MM.1S (cell line): ENCODE measurements at regions not wholly inside any gene's neighbourhood (a gene's known extent, or its start where the extent isn't known, plus 50 kb on each side); places are given as distances from the start of the nearest gene placed in this dataset.
"Not testable (repeated sequence)": the region's sequence is repeated elsewhere in the genome, so short reads cannot be mapped to it uniquely, and the experiment has no call there.

Experiments used
- DNase-seq: peaks from one replicate; pipeline ENCODE4 v3.0.0-alpha.2; 2015
- H2AFZ ChIP-seq: fragments of 300-600 bp; sonication (generic); 2 replicates; pipeline ENCODE4 v1.6.0; 2016; ENCODE audit warnings: antibody characterized with exemption, low read length
- H3F3A ChIP-seq: fragments of 300-600 bp; sonication (generic); 2 replicates; pipeline ENCODE4 v1.6.1; 2016; ENCODE audit warnings: mild to moderate bottlenecking, antibody characterized with exemption, low read length, moderate library complexity, mixed read lengths; ENCODE audit not compliant: insufficient read depth
- H3K27ac ChIP-seq: fragments of 300-600 bp; sonication (generic); 2 replicates; pipeline ENCODE4 v1.5.1; 2016; ENCODE audit warnings: mild to moderate bottlenecking, low read length
- H3K27me3 ChIP-seq: fragments of 300-600 bp; sonication (generic); replicated peaks from 2 replicates; pipeline ENCODE4 v1.6.0; 2016; ENCODE audit warnings: low read length; ENCODE audit not compliant: insufficient read depth
- H3K36me3 ChIP-seq: fragments of 300-600 bp; sonication (generic); replicated peaks from 2 replicates; pipeline ENCODE4 v1.6.1; 2016; ENCODE audit warnings: mild to moderate bottlenecking, low read length, mixed read lengths; ENCODE audit not compliant: insufficient read depth
- H3K4me1 ChIP-seq: fragments of 300-600 bp; sonication (generic); 2 replicates; pipeline ENCODE4 v1.6.1; 2016; ENCODE audit warnings: low read length, mixed read lengths
- H3K4me2 ChIP-seq: fragments of 300-600 bp; sonication (generic); 2 replicates; pipeline ENCODE4 v1.6.0; 2016; ENCODE audit warnings: low read depth, low read length
- H3K4me3 ChIP-seq: fragments of 300-600 bp; sonication (generic); 2 replicates; pipeline ENCODE4 v1.5.1; 2016; ENCODE audit warnings: low read length, mixed read lengths
- H3K79me2 ChIP-seq: fragments of 300-600 bp; sonication (generic); 2 replicates; pipeline ENCODE4 v1.6.1; 2016; ENCODE audit warnings: mixed run types, low read length, mixed read lengths
- H3K9ac ChIP-seq: fragments of 300-600 bp; sonication (generic); 2 replicates; pipeline ENCODE4 v1.6.1; 2016; ENCODE audit warnings: low read length, mixed read lengths
- H3K9me2 ChIP-seq: fragments of 300-600 bp; sonication (generic); replicated peaks from 2 replicates; pipeline ENCODE4 v1.6.1; 2016; ENCODE audit warnings: mild to moderate bottlenecking, low read length, mixed read lengths; ENCODE audit not compliant: insufficient read depth
- H3K9me3 ChIP-seq: fragments of 300-600 bp; sonication (generic); replicated peaks from 2 replicates; pipeline ENCODE4 v1.6.1; 2016; ENCODE audit warnings: mild to moderate bottlenecking, low read length, mixed read lengths; ENCODE audit not compliant: insufficient read depth
- H4K20me1 ChIP-seq: fragments of 300-600 bp; sonication (generic); 2 replicates; pipeline ENCODE4 v1.6.1; 2016; ENCODE audit warnings: mild to moderate bottlenecking, low read length, moderate library complexity, mixed read lengths; ENCODE audit not compliant: insufficient read depth
- EZH2 ChIP-seq: fragments of 300-600 bp; sonication (generic); optimal IDR thresholded peaks from 2 replicates; pipeline ENCODE3; 2017; ENCODE audit warnings: low read depth, mild to moderate bottlenecking, antibody characterized with exemption, low read length, mixed read lengths
- EZH2phosphoT487 ChIP-seq: fragments of 300-600 bp; sonication (generic); IDR thresholded peaks from 2 replicates; pipeline ENCODE4 v1.6.1; 2018; ENCODE audit warnings: antibody characterized with exemption, low read length
- TF ChIP-seq, protein P1 (sequence below): fragments of 300-600 bp; sonication (generic); IDR thresholded peaks from 2 replicates; pipeline ENCODE4 v1.5.1; 2016; ENCODE audit warnings: antibody characterized with exemption, low read length, mixed read lengths

DNA sequence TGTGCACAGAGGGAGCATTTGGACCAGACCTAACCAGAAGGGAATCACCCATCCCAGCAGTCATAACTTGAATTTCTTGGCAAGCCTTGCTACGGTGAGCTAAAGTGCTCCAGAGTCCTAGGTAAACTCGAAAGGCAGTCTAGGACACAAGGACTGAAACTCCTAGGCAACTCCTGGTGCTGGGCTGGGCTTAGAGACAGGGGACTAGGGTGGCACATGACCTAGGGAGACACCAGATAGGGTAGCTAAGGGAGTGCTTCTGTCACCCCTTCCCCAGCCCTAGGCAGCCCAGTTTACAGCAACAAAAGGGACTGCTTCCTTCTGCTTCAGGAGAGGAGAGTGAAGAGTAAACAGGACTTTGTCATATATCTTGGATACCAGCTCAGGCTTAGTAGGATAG, 256.4 kb upstream of the ARHGEF26 start:
- DNase-seq = no peak
- no peaks in the 10 kb centered on the region for H4K20me1 ChIP-seq
- H3K27ac ChIP-seq = no peak overlapping the region
- H3K9me2 ChIP-seq = no peaks in the 10 kb centered on the region
- H3F3A ChIP-seq = no peaks in the 10 kb centered on the region
- H3K79me2 ChIP-seq = no peaks in the 10 kb centered on the region
- H3K9me3 ChIP-seq = no peaks in the 10 kb centered on the region
- no peak for TF ChIP-seq EZH2phosphoT487
- TF ChIP-seq, protein P1, sequence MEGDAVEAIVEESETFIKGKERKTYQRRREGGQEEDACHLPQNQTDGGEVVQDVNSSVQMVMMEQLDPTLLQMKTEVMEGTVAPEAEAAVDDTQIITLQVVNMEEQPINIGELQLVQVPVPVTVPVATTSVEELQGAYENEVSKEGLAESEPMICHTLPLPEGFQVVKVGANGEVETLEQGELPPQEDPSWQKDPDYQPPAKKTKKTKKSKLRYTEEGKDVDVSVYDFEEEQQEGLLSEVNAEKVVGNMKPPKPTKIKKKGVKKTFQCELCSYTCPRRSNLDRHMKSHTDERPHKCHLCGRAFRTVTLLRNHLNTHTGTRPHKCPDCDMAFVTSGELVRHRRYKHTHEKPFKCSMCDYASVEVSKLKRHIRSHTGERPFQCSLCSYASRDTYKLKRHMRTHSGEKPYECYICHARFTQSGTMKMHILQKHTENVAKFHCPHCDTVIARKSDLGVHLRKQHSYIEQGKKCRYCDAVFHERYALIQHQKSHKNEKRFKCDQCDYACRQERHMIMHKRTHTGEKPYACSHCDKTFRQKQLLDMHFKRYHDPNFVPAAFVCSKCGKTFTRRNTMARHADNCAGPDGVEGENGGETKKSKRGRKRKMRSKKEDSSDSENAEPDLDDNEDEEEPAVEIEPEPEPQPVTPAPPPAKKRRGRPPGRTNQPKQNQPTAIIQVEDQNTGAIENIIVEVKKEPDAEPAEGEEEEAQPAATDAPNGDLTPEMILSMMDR = no peak
- no peak for TF ChIP-seq EZH2
- no peak overlapping the region for H2AFZ ChIP-seq
- H3K27me3 ChIP-seq = no peaks in the 10 kb centered on the region
- H3K36me3 ChIP-seq = no peaks in the 10 kb centered on the region
- no peak overlapping the region for H3K4me3 ChIP-seq
- H3K4me2 ChIP-seq = no peak overlapping the region
- H3K9ac ChIP-seq = no peak overlapping the region
- no peaks in the 10 kb centered on the region for H3K4me1 ChIP-seq

DNA sequence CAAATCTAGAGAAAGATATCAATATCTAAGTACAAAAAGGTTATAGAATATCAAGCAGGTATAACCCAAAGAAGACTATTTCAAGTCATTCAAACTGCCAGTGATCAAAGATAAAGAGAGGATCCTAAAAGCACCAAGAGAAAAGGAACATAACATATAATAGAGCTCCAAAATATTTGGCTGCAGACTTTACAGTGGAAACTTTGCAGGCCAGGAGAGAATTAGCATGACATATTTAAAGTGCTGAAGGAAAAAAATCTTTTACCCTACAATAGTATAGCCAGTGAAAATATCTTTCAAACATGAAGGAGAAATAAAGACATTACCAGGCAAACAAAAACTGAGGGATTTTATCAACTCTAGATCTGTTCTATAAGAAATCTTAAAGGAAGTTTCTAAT, 254.3 kb upstream of the ARHGEF26 start:
- TF ChIP-seq, protein P1 = no peak
- TF ChIP-seq EZH2 = no peak
- TF ChIP-seq EZH2phosphoT487 = no peak

GRCh38 chr3:153874348-153874747, 246.8 kb upstream of the ARHGEF26 start:
- not testable (repeated sequence) for H3K9me3 ChIP-seq, H3F3A ChIP-seq, H2AFZ ChIP-seq, H3K4me1 ChIP-seq, DNase-seq, H3K9me2 ChIP-seq, H3K4me2 ChIP-seq, H4K20me1 ChIP-seq, H3K27ac ChIP-seq, H3K9ac ChIP-seq, H3K4me3 ChIP-seq, H3K36me3 ChIP-seq, H3K79me2 ChIP-seq, H3K27me3 ChIP-seq

More for the DNA sequence above, 254.3 kb upstream of the ARHGEF26 start:
- no peaks in the 10 kb centered on the region for H3F3A ChIP-seq
- no peaks in the 10 kb centered on the region for H3K9me3 ChIP-seq
- H4K20me1 ChIP-seq = no peaks in the 10 kb centered on the region
- no peaks in the 10 kb centered on the region for H3K4me1 ChIP-seq
- H3K4me2 ChIP-seq = no peak overlapping the region
- H2AFZ ChIP-seq = no peak overlapping the region
- no peak overlapping the region for H3K9ac ChIP-seq
- H3K36me3 ChIP-seq = no peaks in the 10 kb centered on the region
- DNase-seq = no peak
- H3K9me2 ChIP-seq = no peaks in the 10 kb centered on the region
- H3K79me2 ChIP-seq = no peaks in the 10 kb centered on the region
- no peaks in the 10 kb centered on the region for H3K27me3 ChIP-seq
- no peak overlapping the region for H3K4me3 ChIP-seq
- H3K27ac ChIP-seq = no peak overlapping the region

- H3K79me2 ChIP-seq = no peaks in the 10 kb centered on the region
- no peaks in the 10 kb centered on the region for H3F3A ChIP-seq
- TF ChIP-seq EZH2 (no peak), EZH2phosphoT487 (no peak)
- TF ChIP-seq, protein P1 = no peak
- no peaks in the 10 kb centered on the region for H3K9me3 ChIP-seq
- H3K4me1 ChIP-seq = no peaks in the 10 kb centered on the region
- H2AFZ ChIP-seq = no peak overlapping the region
- no peaks in the 10 kb centered on the region for H3K36me3 ChIP-seq
- H3K4me3 ChIP-seq = no peak overlapping the region
- no peak overlapping the region for H3K4me2 ChIP-seq
- H3K9me2 ChIP-seq = no peaks in the 10 kb centered on the region
- H3K9ac ChIP-seq = no peak overlapping the region
- DNase-seq = no peak
- no peaks in the 10 kb centered on the region for H4K20me1 ChIP-seq
- no peak overlapping the region for H3K27ac ChIP-seq
- no peaks in the 10 kb centered on the region for H3K27me3 ChIP-seq
Measured at GRCh38 chr3:153880493-153880892, 240.7 kb upstream of the ARHGEF26 start.
